Right lobe of liver (tissue), 6 donors: ENCODE measurements at regions not wholly inside any gene's neighbourhood (a gene's known extent, or its start where the extent isn't known, plus 50 kb on each side); places are given as distances from the start of the nearest gene placed in this dataset.

ENCODE experiments used
- ATAC-seq, 4 donors: fragments of 200-7000 bp; cut with Tn5 transposase; one replicate each; pipeline ENCODE4 v1.9.1; 2020; ENCODE audit warnings: mild to moderate bottlenecking in 4 of 4, moderate library complexity in 4 of 4
- DNase-seq, 3 donors: peaks; one replicate each; pipeline ENCODE4 v3.0.0-alpha.2; 2020
- H3K27ac ChIP-seq, 3 donors: fragments of 200-600 bp; one replicate each; pipeline ENCODE4 v1.8.0; 2022
- H3K27me3 ChIP-seq, 2 donors: fragments of 200-600 bp; one replicate each; pipeline ENCODE4 v1.8.0; 2022
- H3K36me3 ChIP-seq, 4 donors: fragments of 200-600 bp; sonication (generic) in 1 of 4; one replicate each; pipeline versions ENCODE4 v1.5.1 to v1.8.0; 2017 to 2022; ENCODE audit warnings: control low read depth in 1 of 4
- H3K4me1 ChIP-seq, 4 donors: fragments of 200-600 bp; sonication (generic) in 1 of 4; one replicate each; pipeline versions ENCODE4 v1.5.1 to v1.8.0; 2017 to 2022; ENCODE audit warnings: control low read depth in 1 of 4
- H3K4me3 ChIP-seq, 3 donors: fragments of 200-600 bp; one replicate each; pipeline ENCODE4 v1.8.0; 2022
- H3K9me3 ChIP-seq, 4 donors: fragments of 200-600 bp; sonication (generic) in 1 of 4; one replicate each; pipeline versions ENCODE4 v1.5.1 to v1.8.0; 2017 to 2022; ENCODE audit warnings: control low read depth in 1 of 4
- CTCF ChIP-seq, 4 donors: fragments of 200-600 bp in 3 of 4; fragments of 450-650 bp in 1 of 4; IDR thresholded peaks; one replicate each; pipeline versions ENCODE4 v1.5.1 to v1.8.0; 2016 to 2022; ENCODE audit warnings: antibody characterized with exemption in 4 of 4, mild to moderate bottlenecking in 2 of 4
- POLR2A ChIP-seq: fragments of 450-650 bp; IDR thresholded peaks from one replicate; pipeline ENCODE4 v1.6.1; 2017; ENCODE audit warnings: antibody characterized with exemption, mild to moderate bottlenecking
- WGBS: methylation state at CpG from one replicate; pipeline ENCODE4 v1.1.6; 2018; ENCODE audit warnings: low coverage, low lambda C conversion rate; ENCODE audit not compliant: insufficient coverage; ENCODE audit errors: missing lambda C conversion rate; 5-methylcytosine and 5-hydroxymethylcytosine counted together
- intact Hi-C, 2 donors: fragments of 100-400 bp; cut with DNase I; formaldehyde crosslinking; loops; one replicate each; pipeline versions ENCODE4 v1.11.2 to v1.14.1; 2022
- donor health status: DM: no; HTN: yes; CAD: no.
- donor health status: DM: no; HTN: no; CAD: no.
- donor health status: DM: no; HTN: no; CAD: no.
- donor health status: DM: no; HTN: yes; CAD: no.
- donor health status: DM: no; HTN: yes; CAD: no.

DNA sequence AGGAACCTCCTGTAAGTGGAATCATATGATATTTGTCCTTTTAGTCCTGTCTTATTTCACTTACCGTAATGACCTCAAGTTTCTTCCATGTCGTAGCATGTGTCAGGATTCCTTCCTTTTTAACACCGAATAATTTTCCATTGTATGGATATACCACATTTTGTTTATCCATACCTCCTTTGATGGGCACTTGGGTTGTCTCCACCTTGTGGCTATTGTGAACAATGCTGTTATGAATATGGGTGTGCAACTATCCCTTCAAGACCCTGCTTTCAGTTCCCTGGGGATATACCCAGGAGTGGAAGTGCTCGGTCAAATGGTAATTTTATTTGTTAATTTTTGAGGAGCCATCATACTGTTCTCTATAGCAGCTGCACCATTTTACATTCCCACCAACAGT lies 244.9 kb upstream of the BLID start:
- WGBS = 91% methylated on average over 4 of the region's 4 CpGs
- DNase-seq = no peak

GRCh38 chr11:122359081-122359571 lies 243.1 kb upstream of the BLID start:
- Histone ChIP-seq H3K9me3 (no peaks in the 10 kb centered on the region), H3K36me3 (no peaks in the 10 kb centered on the region), H3K27me3 (no peaks in the 10 kb centered on the region), H3K4me1 (no peaks in the 10 kb centered on the region), H3K4me3 (no peak overlapping the region), H3K27ac (no peak overlapping the region)
- intact Hi-C loops = no loop called here
- ATAC-seq (no peak), DNase-seq (no peak)
- 68% methylated on average over 11 of the region's 11 CpGs for WGBS
- TF ChIP-seq CTCF (IDR thresholded peaks at IDR 0.05) (no peak), POLR2A (no peak)

More for the DNA sequence above, 244.9 kb upstream of the BLID start:
- intact Hi-C loops = no loop called here
- no peaks in the 10 kb centered on the region for H3K27me3 ChIP-seq
- no peak for ATAC-seq
- H3K4me1 ChIP-seq = no peaks in the 10 kb centered on the region
- TF ChIP-seq CTCF (IDR thresholded peaks at IDR 0.05) (peak in 3 of 4 donors; percentile 24 to 30 (median 27)), POLR2A (no peak)
- no peak overlapping the region for H3K27ac ChIP-seq
- H3K4me3 ChIP-seq = no peak overlapping the region
- H3K36me3 ChIP-seq = no peaks in the 10 kb centered on the region
- H3K9me3 ChIP-seq = no peaks in the 10 kb centered on the region

GRCh38 chr11:122358292-122358691 lies 242.3 kb upstream of the BLID start:
- DNase-seq (no peak), ATAC-seq (no peak)
- H3K27ac ChIP-seq = no peak overlapping the region
- 61% methylated on average over 2 of the region's 2 CpGs for WGBS
- no peaks in the 10 kb centered on the region for H3K9me3 ChIP-seq
- intact Hi-C loops = no loop called here
- no peaks in the 10 kb centered on the region for H3K27me3 ChIP-seq
- TF ChIP-seq POLR2A = no peak
- TF ChIP-seq CTCF (IDR thresholded peaks at IDR 0.05) = no peak
- H3K4me1 ChIP-seq = no peaks in the 10 kb centered on the region
- no peak overlapping the region for H3K4me3 ChIP-seq
- no peaks in the 10 kb centered on the region for H3K36me3 ChIP-seq

DNA sequence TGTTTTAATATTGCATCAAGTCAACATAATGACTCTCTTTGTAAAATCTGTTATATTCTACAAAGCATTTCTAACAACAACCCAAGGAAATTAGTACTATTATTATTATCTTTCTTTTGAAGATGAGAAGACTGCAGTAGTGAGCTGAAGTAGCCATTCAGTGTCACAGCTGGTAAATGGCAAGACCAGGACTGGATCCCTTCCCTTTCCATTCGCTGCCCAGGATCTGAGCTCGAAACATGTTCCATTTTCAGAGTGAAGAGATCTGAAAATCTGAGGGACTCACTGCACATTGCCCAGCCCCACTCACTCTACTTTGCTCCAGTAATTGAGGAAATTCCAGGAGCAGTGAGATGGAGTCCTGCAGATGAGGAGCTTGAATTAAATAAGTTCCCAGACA lies 240.0 kb upstream of the BLID start:
- 89% methylated on average over 2 of the region's 2 CpGs for WGBS
- intact Hi-C loops = no loop called here
- ATAC-seq (no peak), DNase-seq (no peak)
- H3K36me3 ChIP-seq = no peaks in the 10 kb centered on the region
- no peaks in the 10 kb centered on the region for H3K4me1 ChIP-seq
- H3K4me3 ChIP-seq = no peak overlapping the region
- TF ChIP-seq CTCF (IDR thresholded peaks at IDR 0.05) = no peak
- no peak for TF ChIP-seq POLR2A
- H3K27me3 ChIP-seq = no peaks in the 10 kb centered on the region
- no peaks in the 10 kb centered on the region for H3K9me3 ChIP-seq
- H3K27ac ChIP-seq = no peak overlapping the region
